ENCODE measurements at regions not wholly inside any gene's neighbourhood (a gene's known extent, or its start where the extent isn't known, plus 50 kb on each side); places are given as distances from the start of the nearest gene placed in this dataset.

DNA sequence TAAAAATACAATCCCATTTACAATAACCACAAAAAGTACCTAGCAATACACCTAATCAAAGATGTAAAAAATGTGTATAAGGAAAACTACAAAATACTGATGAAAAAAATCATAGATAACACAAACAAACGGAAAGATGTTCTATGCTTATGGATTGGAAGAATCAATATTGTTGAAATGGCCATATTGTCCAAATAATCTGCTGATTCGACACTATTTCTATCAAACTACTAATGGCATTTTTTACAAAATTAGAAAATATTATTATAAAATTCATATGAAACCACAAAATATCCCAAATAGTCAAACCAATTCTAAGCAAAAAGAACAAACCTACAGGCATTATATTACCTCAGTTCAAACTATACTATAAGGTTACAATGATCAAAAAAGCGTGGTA is 978.3 kb upstream of the MAP3K7 start:
- DNase-seq (ENCODE audit: low read depth): no peak
- TF ChIP-seq, protein P1, sequence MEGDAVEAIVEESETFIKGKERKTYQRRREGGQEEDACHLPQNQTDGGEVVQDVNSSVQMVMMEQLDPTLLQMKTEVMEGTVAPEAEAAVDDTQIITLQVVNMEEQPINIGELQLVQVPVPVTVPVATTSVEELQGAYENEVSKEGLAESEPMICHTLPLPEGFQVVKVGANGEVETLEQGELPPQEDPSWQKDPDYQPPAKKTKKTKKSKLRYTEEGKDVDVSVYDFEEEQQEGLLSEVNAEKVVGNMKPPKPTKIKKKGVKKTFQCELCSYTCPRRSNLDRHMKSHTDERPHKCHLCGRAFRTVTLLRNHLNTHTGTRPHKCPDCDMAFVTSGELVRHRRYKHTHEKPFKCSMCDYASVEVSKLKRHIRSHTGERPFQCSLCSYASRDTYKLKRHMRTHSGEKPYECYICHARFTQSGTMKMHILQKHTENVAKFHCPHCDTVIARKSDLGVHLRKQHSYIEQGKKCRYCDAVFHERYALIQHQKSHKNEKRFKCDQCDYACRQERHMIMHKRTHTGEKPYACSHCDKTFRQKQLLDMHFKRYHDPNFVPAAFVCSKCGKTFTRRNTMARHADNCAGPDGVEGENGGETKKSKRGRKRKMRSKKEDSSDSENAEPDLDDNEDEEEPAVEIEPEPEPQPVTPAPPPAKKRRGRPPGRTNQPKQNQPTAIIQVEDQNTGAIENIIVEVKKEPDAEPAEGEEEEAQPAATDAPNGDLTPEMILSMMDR (conservative IDR thresholded peaks at IDR 0.05; ENCODE audit: low read depth, low read length): no peak
- H3K4me3 ChIP-seq (ENCODE audit: low read depth, low read length): no peak overlapping the region

DNA sequence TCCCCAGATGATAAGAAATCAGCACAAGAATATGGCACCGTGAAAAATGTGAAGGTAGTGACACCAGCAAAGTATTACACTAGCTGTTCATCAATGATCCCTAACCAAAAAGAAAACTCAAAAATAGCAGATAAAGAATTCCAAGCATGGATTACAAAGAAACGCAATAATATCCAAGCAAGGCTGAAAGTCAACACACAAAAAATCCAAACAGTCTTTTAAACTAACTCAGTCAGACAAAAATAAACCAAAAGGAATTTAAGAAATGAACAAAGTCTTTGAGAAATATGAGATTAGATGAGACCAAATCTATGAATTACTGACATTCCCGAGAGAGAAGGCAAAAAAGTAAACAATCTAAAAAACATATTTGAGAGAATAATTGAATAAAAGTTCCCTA is 976.1 kb upstream of the MAP3K7 start:
- DNase-seq (ENCODE audit: low read depth): peak; percentile 2
- TF ChIP-seq, protein P1 (conservative IDR thresholded peaks at IDR 0.05; ENCODE audit: low read depth, low read length): no peak
- H3K4me3 ChIP-seq (ENCODE audit: low read depth, low read length): no peak overlapping the region

DNA sequence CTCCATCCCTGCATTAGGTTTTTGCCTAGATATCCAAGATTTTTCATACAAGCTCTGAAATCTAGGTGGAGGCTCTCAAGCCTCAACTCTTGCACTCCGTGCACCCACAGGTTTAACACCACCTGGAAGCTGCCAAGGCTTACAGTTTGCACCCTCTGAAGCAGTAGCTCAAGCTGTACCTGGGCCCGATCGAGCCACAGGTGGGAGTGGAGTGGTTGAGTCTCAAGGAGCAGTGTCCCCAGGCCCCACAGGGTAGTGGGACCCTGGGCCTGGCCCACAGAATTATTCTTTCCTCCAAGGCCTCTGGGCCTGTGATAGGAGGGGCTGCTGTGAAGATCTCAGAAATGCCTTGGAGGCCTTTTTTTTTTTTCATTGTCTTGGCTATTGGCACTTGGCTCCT is 973.5 kb upstream of the MAP3K7 start:
- TF ChIP-seq, protein P1 (conservative IDR thresholded peaks at IDR 0.05; ENCODE audit: low read depth, low read length): no peak
- no peak overlapping the region for H3K4me3 ChIP-seq (ENCODE audit: low read depth, low read length)
- DNase-seq (ENCODE audit: low read depth): no peak

DNA sequence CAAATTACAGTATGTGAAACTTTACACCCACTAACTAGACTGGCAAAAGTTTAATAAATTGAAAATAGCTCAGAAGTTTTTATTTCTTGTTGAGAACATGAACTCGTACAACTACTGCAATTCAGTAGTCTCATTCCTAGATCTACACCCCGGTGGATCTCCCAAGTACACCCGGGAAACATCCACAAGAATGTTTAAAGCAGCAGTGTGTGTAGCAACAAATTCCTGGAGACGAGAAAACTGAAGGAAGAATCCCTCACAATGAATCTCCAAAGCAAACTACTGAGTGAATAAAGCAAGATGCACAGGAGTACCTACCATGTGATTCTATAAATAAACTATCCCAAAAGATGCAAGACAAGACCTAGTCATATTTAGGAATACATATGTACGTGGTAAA is 954.0 kb upstream of the MAP3K7 start:
- no peak for DNase-seq (ENCODE audit: low read depth)
- TF ChIP-seq, protein P1 (conservative IDR thresholded peaks at IDR 0.05; ENCODE audit: low read depth, low read length): no peak
- no peak overlapping the region for H3K4me3 ChIP-seq (ENCODE audit: low read depth, low read length)

DNA sequence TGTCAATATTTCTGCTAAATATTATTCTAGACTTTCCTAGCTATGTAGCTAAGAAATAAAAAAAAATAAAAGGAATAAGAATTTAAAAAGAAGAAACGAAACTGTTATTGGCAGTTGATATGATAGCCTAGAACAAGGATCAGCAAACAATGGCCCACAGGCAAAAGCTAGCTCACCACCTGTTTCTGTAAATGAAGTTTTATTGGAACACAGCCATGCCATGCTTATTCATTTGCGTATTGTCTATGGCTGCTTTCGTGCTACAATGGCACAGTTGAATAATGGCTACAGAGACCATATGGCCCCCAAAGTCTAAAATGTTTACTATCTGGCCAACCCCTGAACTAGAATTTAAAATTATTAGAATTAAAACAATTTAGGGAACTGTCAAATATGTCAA is 952.6 kb upstream of the MAP3K7 start:
- no peak for DNase-seq (ENCODE audit: low read depth)

DNA sequence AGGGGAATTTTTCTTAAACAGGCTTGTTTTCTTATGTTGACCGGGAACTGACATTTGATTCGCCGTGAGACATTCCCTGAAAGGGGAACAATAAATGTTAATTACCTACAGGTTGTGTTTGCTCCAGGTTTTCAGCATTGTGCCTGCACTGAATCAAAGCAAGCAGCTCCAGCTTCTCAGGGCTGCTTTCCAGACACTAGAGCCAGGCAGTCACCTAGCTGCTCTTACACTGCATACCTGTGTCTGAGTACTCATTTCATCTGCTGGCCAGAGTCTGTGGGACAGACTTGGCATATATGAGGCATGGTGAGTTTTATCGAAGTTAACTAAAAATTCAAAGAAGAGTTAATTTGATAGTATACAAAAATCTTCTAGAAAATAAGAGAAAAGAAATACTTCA is 951.8 kb upstream of the MAP3K7 start:
- TF ChIP-seq, protein P1 (conservative IDR thresholded peaks at IDR 0.05; ENCODE audit: low read depth, low read length): no peak
- no peak for DNase-seq (ENCODE audit: low read depth)
- no peak overlapping the region for H3K4me3 ChIP-seq (ENCODE audit: low read depth, low read length)

More for the DNA sequence above, 952.6 kb upstream of the MAP3K7 start:
- TF ChIP-seq, protein P1 (conservative IDR thresholded peaks at IDR 0.05; ENCODE audit: low read depth, low read length): no peak
- no peak overlapping the region for H3K4me3 ChIP-seq (ENCODE audit: low read depth, low read length)

DNA sequence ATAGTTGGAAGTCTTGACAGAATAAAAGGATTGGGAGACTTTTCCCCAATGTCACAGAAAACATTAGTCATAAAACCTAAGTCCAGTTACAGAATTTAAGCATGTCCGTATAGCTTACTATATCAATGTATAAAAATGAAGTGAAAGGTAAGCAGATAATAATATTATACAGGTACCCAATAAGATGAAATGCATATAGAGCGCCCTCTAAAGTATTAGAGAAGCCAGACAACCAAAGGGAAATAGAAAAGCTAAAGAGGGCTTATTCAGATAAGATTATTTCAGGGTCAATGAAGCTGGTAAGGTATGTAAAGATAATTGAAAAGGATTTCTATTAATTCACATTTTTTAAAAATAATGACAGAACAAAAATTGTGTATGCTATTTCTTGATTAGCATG is 947.7 kb upstream of the MAP3K7 start:
- H3K4me3 ChIP-seq (ENCODE audit: low read depth, low read length): no peak overlapping the region
- TF ChIP-seq, protein P1 (conservative IDR thresholded peaks at IDR 0.05; ENCODE audit: low read depth, low read length): no peak
- DNase-seq (ENCODE audit: low read depth): no peak
